H1 (cell line): ENCODE measurements at regions not wholly inside any gene's neighbourhood (a gene's known extent, or its start where the extent isn't known, plus 50 kb on each side); places are given as distances from the start of the nearest gene placed in this dataset.

Experiments
- CTCF ChIA-PET: fragments of 300-600 bp; sonication (Branson Sonifier 250); formaldehyde crosslinking; loops from one replicate; lab custom pipeline; 2021; ENCODE audit not compliant: partially characterized antibody; lab: Charles Lee
- POLR2A ChIA-PET: fragments of 300-600 bp; sonication (Branson Sonifier 250); formaldehyde crosslinking; loops from one replicate; lab custom pipeline; 2021; ENCODE audit warnings: inconsistent platforms; ENCODE audit not compliant: partially characterized antibody; lab: Charles Lee
- DNase-seq, 2 experiments: peaks; one replicate each; pipeline versions ENCODE4 v3.0.0 to v3.0.0-alpha.2; 2010 to 2022; ENCODE audit warnings: low spot score in 2 of 2, low read depth in 1 of 2, mixed read lengths in 1 of 2
- FAIRE-seq: peaks from 2 replicates; lab custom pipeline; 2011; peaks lifted over from hg19 to GRCh38; lab: Jason Lieb, UNC
- H2AFZ ChIP-seq: 2 replicates; pipeline ENCODE4 v1.8.1; 2012; ENCODE audit warnings: low read length, inconsistent platforms
- H2AK5ac ChIP-seq: 2 replicates; pipeline ENCODE4 v1.6.1; 2013; ENCODE audit warnings: low read depth, low read length
- H2BK120ac ChIP-seq: replicated peaks from 2 replicates; pipeline ENCODE3; 2013; ENCODE audit warnings: low read depth, low read length, inconsistent platforms
- H2BK12ac ChIP-seq: 2 replicates; pipeline ENCODE4 v1.6.1; 2013; ENCODE audit warnings: low read depth, low read length
- H2BK15ac ChIP-seq: 2 replicates; pipeline ENCODE4 v1.6.1; 2013; ENCODE audit warnings: low read length
- H2BK20ac ChIP-seq: 2 replicates; pipeline ENCODE4 v1.6.1; 2013; ENCODE audit warnings: low read length
- H2BK5ac ChIP-seq: 2 replicates; pipeline ENCODE4 v1.6.1; 2013; ENCODE audit warnings: low read depth, low read length
- H3K14ac ChIP-seq: 2 replicates; pipeline ENCODE4 v1.6.1; 2013; ENCODE audit warnings: inconsistent platforms; ENCODE audit not compliant: insufficient read length
- H3K18ac ChIP-seq: 2 replicates; pipeline ENCODE4 v1.6.1; 2013; ENCODE audit warnings: low read length; ENCODE audit errors: extremely low read depth
- H3K23ac ChIP-seq: 2 replicates; pipeline ENCODE4 v1.6.1; 2013; ENCODE audit warnings: inconsistent platforms; ENCODE audit not compliant: insufficient read length
- H3K23me2 ChIP-seq: 2 replicates; pipeline ENCODE4 v1.6.1; 2013; ENCODE audit warnings: low read depth, low read length
- H3K27ac ChIP-seq: 2 replicates; pipeline ENCODE4 v1.6.1; 2011; ENCODE audit warnings: low read depth, low read length, inconsistent platforms
- H3K27me3 ChIP-seq, 4 experiments: replicated peaks in 1 of 4; 1 replicate in 1 of 4; 2 replicates in 3 of 4; pipeline versions ENCODE4 v1.6.1 to v1.8.1; 2011 to 2013; ENCODE audit warnings: low read length in 3 of 4, mild to moderate bottlenecking in 3 of 4, inconsistent platforms in 2 of 4, mixed read lengths in 2 of 4, moderate library complexity in 1 of 4; ENCODE audit not compliant: control insufficient read depth in 3 of 4, insufficient read depth in 3 of 4; ENCODE audit errors: extremely low read depth in 1 of 4
- H3K36me3 ChIP-seq, 4 experiments: 2 replicates each; pipeline versions ENCODE4 v1.6.1 to v1.8.1; 2011 to 2013; ENCODE audit warnings: mild to moderate bottlenecking in 4 of 4, low read length in 3 of 4, moderate library complexity in 2 of 4, control low read depth in 1 of 4, inconsistent platforms in 1 of 4; ENCODE audit not compliant: insufficient read depth in 4 of 4, control insufficient read depth in 2 of 4
- H3K4ac ChIP-seq: replicated peaks from 2 replicates; pipeline ENCODE3; 2013; ENCODE audit warnings: low read length, low read depth, mixed read lengths, inconsistent platforms; ENCODE audit not compliant: insufficient read length
- H3K4me1 ChIP-seq, 4 experiments: replicated peaks in 1 of 4; 1 replicate in 1 of 4; 2 replicates in 3 of 4; pipeline versions ENCODE4 v1.6.1 to v1.8.1; 2011 to 2013; ENCODE audit warnings: low read length in 3 of 4, inconsistent platforms in 2 of 4, mixed read lengths in 1 of 4; ENCODE audit not compliant: insufficient read depth in 4 of 4, control insufficient read depth in 3 of 4
- H3K4me2 ChIP-seq, 2 experiments: 2 replicates each; pipeline versions ENCODE4 v1.6.1 to v1.8.1; 2011 to 2013; ENCODE audit warnings: low read depth in 2 of 2, low read length in 2 of 2, control low read depth in 1 of 2, inconsistent platforms in 1 of 2, mild to moderate bottlenecking in 1 of 2; ENCODE audit not compliant: insufficient read depth in 1 of 2
- H3K4me3 ChIP-seq, 4 experiments: fragments of 200-600, 300-600 bp in 1 of 4; sonication (generic), shearing (Covaris generic), sonication (Bioruptor Twin) in 1 of 4; 2 replicates each; pipeline versions ENCODE4 v1.5.1 to v1.8.1; 2011 to 2016; ENCODE audit warnings: low read length in 4 of 4, low read depth in 3 of 4, control low read depth in 2 of 4, inconsistent platforms in 2 of 4, mild to moderate bottlenecking in 2 of 4, mixed read lengths in 1 of 4, moderate library complexity in 1 of 4; ENCODE audit not compliant: insufficient read depth in 2 of 4; ENCODE audit errors: extremely low read depth in 1 of 4
- H3K56ac ChIP-seq: replicated peaks from 2 replicates; pipeline ENCODE3; 2013; ENCODE audit warnings: low read depth, mild to moderate bottlenecking, mixed read lengths, low read length, inconsistent platforms; ENCODE audit not compliant: insufficient read length
- H3K79me1 ChIP-seq: 2 replicates; pipeline ENCODE4 v1.6.1; 2013; ENCODE audit warnings: low read depth, low read length, control low read depth
- H3K79me2 ChIP-seq, 2 experiments: 2 replicates each; pipeline versions ENCODE4 v1.6.1 to v1.8.1; 2012 to 2013; ENCODE audit warnings: low read length in 2 of 2, mild to moderate bottlenecking in 2 of 2, inconsistent platforms in 1 of 2; ENCODE audit not compliant: insufficient read depth in 2 of 2, control insufficient read depth in 1 of 2
- H3K9ac ChIP-seq, 4 experiments: replicated peaks in 1 of 4; 1 replicate in 1 of 4; 2 replicates in 3 of 4; pipeline versions ENCODE4 v1.6.1 to v1.8.1; 2011 to 2013; ENCODE audit warnings: low read depth in 3 of 4, low read length in 3 of 4, control low read depth in 2 of 4, mild to moderate bottlenecking in 2 of 4, moderate library complexity in 2 of 4, inconsistent platforms in 1 of 4; ENCODE audit errors: extremely low read depth in 1 of 4
- H3K9me3 ChIP-seq, 2 experiments: 2 replicates each; pipeline versions ENCODE4 v1.6.1 to v1.8.1; 2012 to 2013; ENCODE audit warnings: mild to moderate bottlenecking in 2 of 2, moderate library complexity in 2 of 2, control low read depth in 1 of 2, inconsistent platforms in 1 of 2, low read depth in 1 of 2, low read length in 1 of 2, mixed read lengths in 1 of 2; ENCODE audit not compliant: insufficient read depth in 2 of 2
- H4K20me1 ChIP-seq, 2 experiments: replicated peaks in 1 of 2; 2 replicates each; pipeline versions ENCODE3 to v1.8.1; 2011 to 2013; ENCODE audit warnings: inconsistent platforms in 2 of 2, low read length in 2 of 2, mild to moderate bottlenecking in 1 of 2; ENCODE audit not compliant: insufficient read depth in 2 of 2, control insufficient read depth in 1 of 2
- H4K5ac ChIP-seq: 2 replicates; pipeline ENCODE4 v1.6.1; 2013; ENCODE audit warnings: low read length, low read depth, mixed read lengths, inconsistent platforms; ENCODE audit not compliant: insufficient read length
- H4K8ac ChIP-seq: 2 replicates; pipeline ENCODE4 v1.8.0; 2013; ENCODE audit warnings: mild to moderate bottlenecking, moderate library complexity, low read length, inconsistent platforms; ENCODE audit not compliant: insufficient read depth; ENCODE audit errors: extremely low read depth
- H4K91ac ChIP-seq: replicated peaks from 2 replicates; pipeline ENCODE3; 2013; ENCODE audit warnings: low read length, mixed read lengths, inconsistent platforms; ENCODE audit not compliant: insufficient read length
- KDM4A ChIP-seq: IDR thresholded peaks from one replicate; pipeline ENCODE4 v1.7.1; 2012; ENCODE audit warnings: low read depth, mild to moderate bottlenecking, moderate library complexity, low read length, inconsistent platforms; ENCODE audit not compliant: severe bottlenecking
- WGBS, 2 experiments: shearing (Covaris generic) in 1 of 2; methylation state at CpG; one replicate each; pipeline versions ENCODE4 v1.1.6 to v1.1.7; 2013 to 2015; ENCODE audit warnings: low lambda C conversion rate in 2 of 2, mixed read lengths in 2 of 2, inconsistent platforms in 1 of 2, low coverage in 1 of 2, missing lambda C conversion rate in 1 of 2; ENCODE audit not compliant: insufficient replicate concordance in 2 of 2, insufficient coverage in 1 of 2, insufficient read length in 1 of 2; ENCODE audit errors: extremely low coverage in 1 of 2, missing lambda C conversion rate in 1 of 2; 5-methylcytosine and 5-hydroxymethylcytosine counted together

DNA sequence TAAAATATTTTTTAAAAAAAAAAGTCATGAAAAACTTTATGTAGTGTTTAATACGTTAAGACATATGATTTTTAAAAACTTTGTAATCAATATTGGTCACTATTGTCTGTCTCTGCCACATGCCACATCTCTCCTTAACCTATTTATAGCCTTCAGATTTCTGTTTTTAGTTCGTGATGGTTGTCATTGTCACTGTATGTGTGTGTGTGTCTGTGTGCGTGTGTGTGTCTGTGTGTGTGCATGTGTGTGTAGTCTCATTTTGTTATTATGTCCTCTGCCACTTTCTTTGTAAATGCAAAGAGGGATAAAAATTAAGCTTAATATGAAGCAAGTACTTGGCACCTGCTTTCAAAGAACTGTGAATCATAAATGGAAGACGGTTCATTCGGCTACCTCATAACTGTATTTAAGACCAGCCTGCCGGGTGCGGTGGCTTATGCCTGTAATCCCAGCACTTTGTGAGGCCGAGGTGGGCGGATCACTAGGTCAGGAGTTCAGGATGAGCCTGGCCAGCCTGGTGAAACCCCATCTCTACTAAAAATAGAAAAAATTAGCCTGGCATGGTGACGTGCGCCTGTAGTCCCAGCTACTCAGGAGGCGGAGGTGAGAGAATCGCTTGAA is 354.0 kb downstream of the ARL4A start:
- Histone ChIP-seq H3K23me2 (no peaks in the 10 kb centered on the region), H3K4me3 (no peak overlapping the region), H3K23ac (no peak overlapping the region), H2BK120ac (no peak overlapping the region), H3K4me1 (no peaks in the 10 kb centered on the region), H2BK5ac (no peak overlapping the region), H3K36me3 (no peaks in the 10 kb centered on the region), H3K79me1 (no peaks in the 10 kb centered on the region), H3K56ac (no peak overlapping the region), H3K4ac (no peak overlapping the region), H2AFZ (no peak overlapping the region), H3K9ac (no peak overlapping the region), H2BK12ac (no peak overlapping the region), H4K20me1 (no peaks in the 10 kb centered on the region), H4K91ac (no peak overlapping the region), H3K27ac (no peak overlapping the region), H3K4me2 (no peak overlapping the region), H3K14ac (no peak overlapping the region), H2BK20ac (no peak overlapping the region), H4K5ac (no peak overlapping the region), H2AK5ac (no peak overlapping the region), H3K27me3 (no peaks in the 10 kb centered on the region), H2BK15ac (no peak overlapping the region), H3K9me3 (peaks cover 0 to 2% of the 10 kb centered on the region in 2 experiments; a peak in 2 of 4 replicates), H3K18ac (no peak overlapping the region), H4K8ac (no peak overlapping the region; the same call in 1 of the 2 replicates), H3K79me2 (no peaks in the 10 kb centered on the region)
- DNase-seq (no peak), FAIRE-seq (no peak)
- POLR2A ChIA-PET: no interaction called here
- CTCF ChIA-PET: interaction anchor here (1.0 kb wide), 1 partner anchor 10 kb away, joined by 3 read pairs; no protein-coding TSS in a partner anchor
- no peak for TF ChIP-seq KDM4A
- 92% methylated on average over 13 of the region's 13 CpGs; no CpG with 5 or more reads in 1 of the 2 experiments for WGBS, 2 experiments
